Panc1 (cell line): ENCODE measurements at regions not wholly inside any gene's neighbourhood (a gene's known extent, or its start where the extent isn't known, plus 50 kb on each side); places are given as distances from the start of the nearest gene placed in this dataset.

Source experiments
- CTCF ChIP-seq: fragments of 450-650 bp; IDR thresholded peaks from 2 replicates; pipeline ENCODE4 v1.5.1; 2017; ENCODE audit warnings: mild to moderate bottlenecking
- REST ChIP-seq, 2 experiments: IDR thresholded peaks; 2 replicates each; pipeline ENCODE4 v1.6.1; 2011 to 2012; ENCODE audit warnings: low read depth in 2 of 2, control low read depth in 1 of 2, low read length in 1 of 2, mild to moderate bottlenecking in 1 of 2, moderate library complexity in 1 of 2; ENCODE audit not compliant: insufficient read depth in 1 of 2

GRCh38 chr13:81382246-81382645, 1041.3 kb upstream of the SPRY2 start:
- no peak for TF ChIP-seq CTCF
- no peak for TF ChIP-seq REST (IDR thresholded peaks at IDR 0.05; ENCODE audit: insufficient read depth in 1 of 2, low read depth in 2 of 2, low read length in 1 of 2)
